ACHN (cell line): ENCODE measurements at regions not wholly inside any gene's neighbourhood (a gene's known extent, or its start where the extent isn't known, plus 50 kb on each side); places are given as distances from the start of the nearest gene placed in this dataset.

Source experiments
- DNase-seq: peaks from one replicate; pipeline ENCODE4 v3.0.0-alpha.2; 2015
- in situ Hi-C: cut with HindIII; loops from 2 replicates; pipeline ENCODE4 v1.10.0; 2017; ENCODE audit warnings: low sequenced_read_pairs, low pct_ligation_motif_present, low pct_unique_long_range_greater_than_20kb

DNA sequence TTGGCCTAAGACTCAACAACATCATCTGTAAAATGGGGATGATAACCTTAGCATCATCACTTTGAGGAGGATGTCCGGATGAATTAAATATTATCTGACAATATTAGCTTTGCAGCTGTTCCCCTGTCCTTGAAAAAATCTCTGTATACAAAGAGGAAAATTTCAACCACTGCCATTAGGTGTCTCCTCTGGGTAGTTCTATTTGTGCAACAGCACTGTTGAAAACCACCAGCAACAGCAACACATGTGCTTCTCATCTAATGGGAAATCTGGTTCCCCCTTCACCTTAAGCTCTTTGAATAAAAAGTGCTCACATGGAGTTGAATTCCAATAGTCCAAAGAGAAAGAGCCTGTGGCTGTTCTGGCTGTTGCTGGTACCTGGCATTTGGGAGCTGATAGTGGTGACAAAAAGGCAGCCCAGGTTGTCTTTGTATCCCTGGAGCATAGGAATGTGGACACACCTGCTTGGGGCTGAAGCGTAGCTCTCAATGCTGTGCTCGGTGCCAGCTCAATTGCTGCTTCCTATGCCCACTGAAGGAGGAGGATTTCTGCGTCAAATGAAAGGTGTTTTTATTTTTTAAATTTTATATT is 322.1 kb upstream of the MSX2 start:
- in situ Hi-C loops = no loop called here
- no peak for DNase-seq

GRCh38 chr5:174404848-174405247 is 319.5 kb upstream of the MSX2 start:
- DNase-seq = no peak
- in situ Hi-C loops = no loop called here

- in situ Hi-C loops = no loop called here
- no peak for DNase-seq
Observed at GRCh38 chr5:174409070-174409469, 315.3 kb upstream of the MSX2 start.

DNA sequence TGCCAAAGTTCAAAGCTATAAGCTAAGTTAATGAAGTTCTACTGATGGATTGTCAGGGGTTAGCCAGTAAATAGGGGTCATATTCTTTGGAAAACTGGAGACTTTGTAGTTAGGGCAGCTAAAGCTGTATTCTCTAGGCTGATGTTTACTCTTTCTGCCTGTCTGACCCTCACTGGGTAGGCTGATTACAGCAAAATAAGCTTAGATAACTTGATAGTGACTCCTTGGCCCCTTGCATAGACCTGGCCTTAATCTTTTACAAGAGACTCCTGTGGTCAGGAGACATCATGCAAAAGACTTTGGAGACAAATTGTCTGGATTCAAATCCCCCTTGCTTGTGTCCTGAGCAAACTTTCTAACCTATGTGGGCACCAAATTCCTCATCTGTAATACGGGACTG is 314.4 kb upstream of the MSX2 start:
- in situ Hi-C loops = no loop called here
- no peak for DNase-seq

DNA sequence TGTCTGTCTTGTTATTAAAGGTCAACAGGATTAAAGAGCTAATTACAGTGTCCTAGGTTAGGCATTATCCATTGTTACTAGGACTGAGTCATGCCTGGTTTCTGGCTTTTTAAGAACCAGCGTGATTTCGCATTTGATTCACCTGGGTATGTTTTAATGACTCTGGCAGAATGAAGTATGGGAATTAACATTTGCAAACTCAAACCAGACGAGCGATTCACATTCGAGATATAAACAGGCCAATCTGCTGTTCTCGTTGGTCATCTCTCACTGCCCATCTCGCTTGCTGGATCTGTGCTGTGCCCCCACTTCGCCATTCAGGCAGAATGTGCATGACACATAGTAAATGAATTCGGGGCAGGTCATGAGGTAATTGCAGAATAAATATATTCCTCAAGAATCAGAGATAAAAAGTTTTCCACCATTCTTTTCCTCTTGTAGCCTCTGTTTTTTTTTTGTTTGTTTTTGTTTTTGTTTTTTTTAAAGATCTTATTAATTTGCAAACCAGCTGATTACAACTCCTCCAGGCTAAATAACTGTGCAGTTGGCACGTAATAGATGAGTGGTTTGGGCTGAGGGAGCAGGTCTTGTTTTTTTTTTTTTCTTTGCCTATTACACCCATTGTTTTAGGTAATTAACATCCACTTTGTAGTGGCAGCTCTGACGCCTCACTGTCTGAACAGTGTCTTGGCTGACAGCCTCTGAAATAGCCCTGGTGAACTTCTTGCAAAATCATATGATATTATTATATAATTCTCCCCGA is 313.5 kb upstream of the MSX2 start:
- DNase-seq = no peak
- in situ Hi-C loops = no loop called here

DNA sequence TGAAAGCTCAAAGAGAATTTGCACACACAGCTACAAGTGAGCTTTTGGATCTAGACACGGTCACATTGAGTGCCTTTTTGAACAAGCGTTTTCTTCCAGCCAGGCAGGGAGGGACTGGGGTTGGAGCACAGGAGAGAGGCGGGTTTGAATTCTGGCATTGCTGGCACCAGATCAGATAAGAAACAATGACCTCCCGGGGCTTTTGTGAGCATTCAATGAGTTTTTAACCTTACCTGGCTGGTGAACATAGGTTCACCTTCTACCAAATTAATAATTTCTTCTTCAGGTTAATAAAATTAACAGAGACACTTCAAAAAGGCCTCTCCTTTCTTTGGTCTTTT is 312.9 kb upstream of the MSX2 start:
- in situ Hi-C loops = no loop called here

GRCh38 chr5:174412374-174412773 is 312.0 kb upstream of the MSX2 start:
- in situ Hi-C loops = no loop called here
- no peak for DNase-seq

More for the DNA sequence above, 312.9 kb upstream of the MSX2 start:
- no peak for DNase-seq

GRCh38 chr5:174412941-174413340 is 311.4 kb upstream of the MSX2 start:
- in situ Hi-C loops = no loop called here
- no peak for DNase-seq

- DNase-seq = no peak
- in situ Hi-C loops = no loop called here
Observed at GRCh38 chr5:174413567-174414314, 310.6 kb upstream of the MSX2 start.

- DNase-seq = no peak
- in situ Hi-C loops = no loop called here
Observed at GRCh38 chr5:174414315-174414710, 310.1 kb upstream of the MSX2 start.

DNA sequence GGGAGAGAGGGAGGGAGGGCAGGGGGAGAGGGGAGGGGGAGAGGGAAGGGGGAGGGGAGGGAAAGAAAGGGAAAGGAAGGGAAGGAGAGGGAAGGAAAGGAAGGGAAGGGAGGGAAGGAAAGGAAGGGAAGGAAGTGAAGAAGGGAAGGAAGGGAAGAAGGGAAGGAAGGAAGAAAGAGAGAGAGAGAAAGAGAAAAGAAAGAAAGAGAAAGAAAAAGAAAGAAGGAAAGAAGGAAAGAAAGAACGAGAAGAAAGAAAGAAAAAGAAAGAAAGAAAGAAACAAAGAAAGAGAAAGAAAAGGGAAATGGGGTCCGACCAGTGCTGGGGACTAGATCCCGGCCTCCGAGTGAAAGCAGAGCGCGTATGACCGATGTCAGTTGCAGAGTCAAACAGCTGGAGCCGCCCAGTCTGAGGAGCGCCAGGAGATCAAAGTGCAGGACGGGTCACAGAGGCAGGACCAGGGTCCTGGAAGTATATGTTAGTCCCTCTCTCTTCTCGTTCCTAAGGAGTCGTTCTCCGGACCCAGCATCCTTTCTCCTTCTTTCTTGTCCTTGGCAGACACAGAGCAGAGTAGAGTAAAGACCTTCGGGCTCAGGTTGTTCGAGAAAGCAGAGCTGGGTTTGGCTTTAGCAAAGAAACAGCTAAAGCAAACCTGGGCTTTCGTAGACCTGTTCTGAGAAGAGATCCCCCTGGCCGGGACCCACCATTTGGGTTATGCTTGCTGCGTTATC is 305.4 kb upstream of the MSX2 start:
- no peak for DNase-seq

GRCh38 chr5:174419540-174420132 is 304.7 kb upstream of the MSX2 start:
- peak; percentile 68 for DNase-seq
- in situ Hi-C loops = no loop called here

More for the DNA sequence above, 305.4 kb upstream of the MSX2 start:
- in situ Hi-C loops = no loop called here

DNA sequence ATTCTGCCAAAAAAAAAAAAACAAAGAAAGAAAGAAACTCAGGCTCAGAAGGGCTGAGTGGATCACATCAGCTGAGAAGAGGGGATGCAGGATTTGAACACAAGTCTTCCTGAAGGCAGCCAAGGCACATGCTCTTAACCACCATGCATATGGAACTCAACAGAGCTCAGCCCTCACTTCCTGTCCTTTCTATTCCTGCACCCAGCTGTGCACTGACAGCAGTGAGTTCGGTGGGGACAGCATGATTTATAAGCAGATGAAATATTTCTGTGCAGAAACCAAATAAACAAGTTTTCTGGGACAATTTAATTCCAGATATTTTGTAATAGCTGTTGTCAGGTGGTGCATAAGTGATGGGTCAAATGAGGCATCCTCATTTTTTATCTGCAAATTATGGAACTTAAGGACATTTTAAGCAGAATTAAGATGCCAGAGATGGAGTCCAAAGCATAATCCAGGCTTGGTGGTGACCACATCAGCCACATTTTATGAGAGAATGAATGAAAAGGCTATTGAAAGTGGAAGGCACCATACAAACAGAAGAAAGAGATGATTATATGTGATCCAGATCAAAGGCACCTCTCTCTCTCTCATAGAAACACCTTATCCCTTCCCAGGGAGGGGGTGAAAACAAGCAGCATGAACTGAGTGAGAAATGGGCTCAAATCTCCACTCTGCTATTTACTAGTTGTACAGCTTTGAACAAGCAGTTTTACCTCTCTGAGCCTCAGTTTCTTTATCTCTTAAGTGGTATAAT is 303.6 kb upstream of the MSX2 start:
- no peak for DNase-seq
- in situ Hi-C loops = no loop called here

GRCh38 chr5:174421408-174421805 is 303.0 kb upstream of the MSX2 start:
- in situ Hi-C loops = no loop called here
- DNase-seq = no peak

- DNase-seq = no peak
- in situ Hi-C loops = no loop called here
Observed at GRCh38 chr5:174423558-174423957, 300.8 kb upstream of the MSX2 start.

GRCh38 chr5:174424219-174425053 is 299.9 kb upstream of the MSX2 start:
- in situ Hi-C loops = no loop called here
- no peak for DNase-seq

DNA sequence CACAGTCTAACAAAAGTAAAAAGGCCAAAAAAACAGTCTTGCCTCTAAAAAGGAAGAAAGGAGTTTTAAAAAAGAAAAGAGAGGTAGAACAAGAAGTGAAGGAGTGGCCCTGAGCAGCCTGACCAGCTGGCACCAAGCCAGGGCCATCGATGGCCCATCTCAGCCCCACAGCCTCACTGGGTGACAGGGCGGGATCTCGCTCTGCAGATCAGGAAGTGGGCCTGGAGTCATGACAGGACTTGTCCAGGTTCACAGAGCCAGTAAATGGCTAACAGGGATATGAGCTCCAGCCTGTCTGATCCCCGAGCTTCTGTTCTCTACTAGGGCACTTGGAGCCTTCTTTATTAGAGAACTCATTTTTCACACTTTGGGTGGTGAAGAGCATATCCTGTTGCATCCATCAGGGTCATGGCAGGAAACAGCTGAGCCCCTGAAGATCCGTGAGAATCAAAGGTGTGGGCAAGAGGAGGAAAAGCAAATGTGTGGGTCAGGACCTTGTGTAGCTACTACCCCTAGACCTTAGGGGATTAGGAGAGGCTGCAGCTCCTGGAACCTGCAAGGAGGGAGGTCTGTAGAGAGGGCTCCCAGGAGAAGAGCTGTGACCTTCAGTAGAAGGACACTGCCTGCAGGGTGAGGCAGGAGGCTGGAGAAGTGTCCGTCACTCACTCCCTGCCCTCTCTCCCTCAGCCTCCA is 299.0 kb upstream of the MSX2 start:
- DNase-seq = no peak
- in situ Hi-C loops = no loop called here
